CD4-positive, alpha-beta T cell treated with Interferon gamma for 1 hour (primary cell): ENCODE measurements at regions not wholly inside any gene's neighbourhood (a gene's known extent, or its start where the extent isn't known, plus 50 kb on each side); places are given as distances from the start of the nearest gene placed in this dataset.
"Not testable (repeated sequence)": the region's sequence is repeated elsewhere in the genome, so short reads cannot be mapped to it uniquely, and the experiment has no call there.

ENCODE experiments used
- DNase-seq: peaks from one replicate; pipeline ENCODE4 v3.0.0-alpha.2; 2020

- no peak for DNase-seq
Measured at GRCh38 chrX:148080593-148080992, 99.5 kb downstream of the FMR1NB start.

- no peak for DNase-seq
Measured at GRCh38 chrX:148084611-148085010, 103.5 kb downstream of the FMR1NB start.

- DNase-seq, result no peak
Measured at GRCh38 chrX:148120151-148120550, 139.0 kb downstream of the FMR1NB start.

DNA sequence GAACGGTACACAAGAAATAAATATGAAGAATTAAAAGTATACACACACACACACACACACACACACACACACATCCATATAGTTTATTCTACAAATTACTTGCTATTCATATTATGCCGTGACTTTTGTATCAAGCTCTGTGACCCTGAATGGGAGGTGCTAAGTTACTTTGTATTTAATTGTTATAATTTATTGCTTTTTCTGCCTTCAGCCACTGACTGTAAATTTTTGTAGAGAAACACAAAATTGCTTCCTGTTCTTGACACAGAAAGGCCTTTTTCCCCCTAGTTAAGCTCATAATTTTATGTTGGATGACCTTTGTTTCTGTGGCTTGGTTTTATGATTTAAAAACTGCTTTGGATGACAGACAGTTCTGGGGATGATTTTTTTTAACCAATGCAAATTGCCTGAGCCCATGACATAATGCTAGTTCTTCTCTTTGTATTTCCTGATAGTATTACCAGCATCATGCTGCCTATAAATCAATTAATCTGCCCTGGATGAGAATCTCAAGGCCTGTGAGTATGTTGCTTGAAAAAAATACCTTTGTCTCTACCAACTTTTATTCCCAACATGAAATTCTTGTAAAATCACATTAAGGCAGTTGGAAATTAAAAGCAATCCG, 140.0 kb downstream of the FMR1NB start:
- no peak for DNase-seq

- DNase-seq, result not testable (repeated sequence)
Measured at GRCh38 chrX:148128872-148129505, 147.9 kb downstream of the FMR1NB start.

- no peak for DNase-seq
Measured at GRCh38 chrX:148133105-148133725, 152.1 kb downstream of the FMR1NB start.

GRCh38 chrX:148134578-148134977, 153.4 kb downstream of the FMR1NB start:
- no peak for DNase-seq

- DNase-seq, result no peak
Measured at GRCh38 chrX:148135738-148136137, 154.6 kb downstream of the FMR1NB start.

DNA sequence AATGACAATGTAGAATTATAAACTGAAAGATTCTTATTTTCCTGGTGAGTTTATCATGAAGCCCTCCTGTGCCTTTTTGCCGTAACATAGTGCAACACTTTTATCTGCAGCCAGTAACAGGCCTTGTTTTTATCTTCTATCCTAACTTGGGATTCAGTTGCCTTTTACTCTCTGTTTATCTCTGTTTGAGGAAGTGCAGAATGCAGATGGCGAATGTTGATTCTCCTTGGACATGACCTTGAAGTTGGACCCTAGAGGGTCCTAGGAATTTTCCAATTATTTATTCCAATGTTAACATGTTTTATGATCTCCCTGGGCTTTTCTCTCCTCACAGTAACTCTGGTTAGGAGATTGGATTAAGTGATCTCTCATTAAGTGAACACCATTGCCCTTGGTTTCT, 165.0 kb downstream of the FMR1NB start:
- no peak for DNase-seq

GRCh38 chrX:148156986-148157385, 175.8 kb downstream of the FMR1NB start:
- no peak for DNase-seq

- no peak for DNase-seq
Measured at GRCh38 chrX:148159796-148160195, 178.7 kb downstream of the FMR1NB start.

DNA sequence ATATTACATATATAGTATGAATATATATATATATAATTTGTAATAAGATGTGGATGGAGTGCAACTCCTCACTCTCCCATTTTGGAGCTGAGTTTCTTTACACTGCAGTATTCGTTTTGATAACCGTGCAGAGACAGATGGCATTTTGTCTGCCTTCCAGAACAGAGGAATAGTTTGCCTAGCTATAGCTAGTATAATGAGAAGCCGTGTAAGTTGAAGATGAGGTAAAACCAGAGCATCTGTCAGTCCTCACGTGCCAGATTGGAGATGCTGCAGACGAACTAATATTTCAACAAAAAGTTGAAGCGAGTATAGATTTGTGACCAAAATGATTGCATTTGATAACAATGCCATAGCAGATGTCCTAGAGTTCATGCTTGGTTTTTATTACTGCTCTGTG, 180.6 kb downstream of the FMR1NB start:
- DNase-seq, result no peak

GRCh38 chrX:148185631-148186030, 204.5 kb downstream of the FMR1NB start:
- no peak for DNase-seq

- no peak for DNase-seq
Measured at GRCh38 chrX:148192547-148192946, 211.4 kb downstream of the FMR1NB start.

- no peak for DNase-seq
Measured at GRCh38 chrX:148193759-148194158, 212.6 kb downstream of the FMR1NB start.

DNA sequence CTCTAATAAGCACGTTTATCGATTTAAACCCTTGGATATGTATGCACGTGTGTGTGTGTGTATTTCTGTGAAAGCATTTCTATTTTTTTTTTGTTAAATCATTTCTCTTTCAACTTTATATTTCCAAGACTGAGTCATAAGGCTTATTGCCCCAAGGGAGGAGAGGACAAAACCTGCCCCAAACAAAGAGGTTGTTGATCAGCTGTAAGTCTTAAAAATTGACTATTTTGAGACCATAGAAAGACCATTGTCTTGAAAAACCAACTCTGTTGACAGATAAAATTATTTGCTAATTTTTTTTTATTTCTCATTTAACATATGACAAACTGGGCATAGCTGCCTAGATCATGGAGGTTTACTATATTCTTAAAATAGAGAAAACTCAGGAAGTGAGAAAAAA, 222.4 kb downstream of the FMR1NB start:
- DNase-seq, result no peak

DNA sequence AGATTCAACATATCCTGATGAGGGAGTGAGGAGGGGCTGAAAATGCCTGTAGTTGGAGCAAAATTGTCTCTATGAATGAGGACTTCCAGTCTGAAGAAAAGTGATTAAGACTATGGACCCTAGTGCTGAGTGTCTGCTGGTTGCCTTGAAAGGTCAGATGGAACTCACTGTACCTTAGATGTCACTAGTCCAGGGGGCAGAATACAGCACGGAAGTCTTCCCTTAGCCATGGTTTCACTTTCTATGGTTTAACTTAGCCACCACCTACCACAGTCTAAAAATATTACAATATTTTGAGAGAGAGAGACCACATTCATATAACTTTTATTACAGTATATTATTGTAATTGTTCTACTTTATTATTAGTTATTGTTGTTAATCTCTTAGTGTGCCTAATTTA, 223.1 kb downstream of the FMR1NB start:
- no peak for DNase-seq

DNA sequence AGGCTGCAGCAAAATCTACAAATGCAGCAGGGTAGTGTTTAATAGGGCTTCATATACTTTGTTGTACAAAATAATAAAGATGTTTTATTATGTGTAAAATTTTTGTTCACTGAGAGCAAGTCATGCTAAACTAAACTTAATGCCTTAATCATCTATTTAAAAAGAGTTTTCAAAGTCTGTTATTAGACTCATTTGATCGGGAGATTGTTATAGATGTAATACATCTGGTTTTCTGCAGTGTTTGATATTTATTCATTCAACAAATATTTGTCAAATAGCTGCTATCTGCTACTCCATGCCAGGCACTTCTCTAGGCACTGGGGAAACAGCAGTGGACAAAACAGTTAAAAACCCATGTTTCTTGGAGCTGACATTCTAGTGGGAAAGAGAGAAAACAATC, 233.6 kb downstream of the FMR1NB start:
- no peak for DNase-seq

GRCh38 chrX:148215726-148216125, 234.6 kb downstream of the FMR1NB start:
- DNase-seq, result no peak

DNA sequence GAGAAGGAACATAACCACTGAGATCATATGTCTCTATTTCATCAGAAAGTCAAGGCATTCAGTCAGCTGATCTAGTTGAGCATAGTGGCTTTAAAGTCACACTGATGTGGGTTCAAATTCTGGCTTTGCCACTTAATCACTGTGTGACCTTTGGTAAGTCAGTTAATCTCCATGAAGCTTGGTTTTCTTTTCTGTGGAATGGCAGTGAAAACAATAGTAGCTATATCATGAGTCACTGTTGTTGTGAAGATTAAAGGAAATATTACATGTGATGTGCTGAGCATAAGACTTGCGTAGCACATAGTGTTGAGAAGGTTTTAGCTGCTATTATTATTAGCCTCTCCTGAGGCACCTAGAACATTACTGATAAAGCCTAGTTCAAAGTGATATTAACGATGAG, 242.2 kb downstream of the FMR1NB start:
- no peak for DNase-seq

DNA sequence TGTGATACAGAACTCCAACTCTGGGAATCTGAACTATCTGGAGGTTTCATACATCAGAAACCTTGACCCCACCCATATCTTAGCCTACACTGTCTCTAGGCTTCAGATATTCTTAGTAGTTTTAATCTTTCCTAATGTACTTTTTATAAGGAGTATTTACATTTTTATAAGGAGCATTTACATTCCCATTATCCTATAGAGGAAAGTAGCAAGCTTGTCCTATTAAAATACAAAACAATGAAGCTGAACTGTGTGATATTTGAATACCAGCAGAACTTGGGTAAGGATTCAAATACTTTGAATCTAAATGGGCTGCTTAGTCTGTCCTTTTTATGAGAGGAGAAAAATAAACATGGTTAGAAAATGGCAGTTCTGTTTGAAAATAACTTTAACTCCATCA, 247.4 kb downstream of the FMR1NB start:
- no peak for DNase-seq

GRCh38 chrX:148229801-148230303, 248.7 kb downstream of the FMR1NB start:
- no peak for DNase-seq

GRCh38 chrX:148259990-148260389, 240.4 kb upstream of the AFF2 start:
- no peak for DNase-seq

- no peak for DNase-seq
Measured at GRCh38 chrX:148265829-148266228, 234.6 kb upstream of the AFF2 start.
